B cell (primary cell): ENCODE measurements at regions not wholly inside any gene's neighbourhood (a gene's known extent, or its start where the extent isn't known, plus 50 kb on each side); places are given as distances from the start of the nearest gene placed in this dataset.

ENCODE experiments used
- ATAC-seq: fragments of 200-7000 bp; cut with Tn5 transposase; one replicate; pipeline ENCODE4 v1.10.0; 2021; ENCODE audit warnings: low read depth, mild to moderate bottlenecking, moderate number of reproducible peaks, moderate library complexity
- CTCF ChIA-PET: fragments of 350-600 bp; sonication (Branson Sonifier 250); formaldehyde crosslinking; loops from one replicate; lab custom pipeline; 2021; ENCODE audit warnings: antibody characterized with exemption, inconsistent platforms; lab: Charles Lee
- POLR2A ChIA-PET: fragments of 350-600 bp; sonication (Branson Sonifier 250); formaldehyde crosslinking; loops from one replicate; lab custom pipeline; 2021; ENCODE audit warnings: antibody characterized with exemption; lab: Charles Lee
- DNase-seq: peaks from one replicate; pipeline ENCODE4 v3.0.0; 2013
- H2AFZ ChIP-seq: 2 replicates; pipeline ENCODE4 v1.6.1; 2012; ENCODE audit warnings: mild to moderate bottlenecking, low read depth, low read length; ENCODE audit not compliant: insufficient read depth, poor library complexity, severe bottlenecking
- H3K27ac ChIP-seq, 2 donors: 1 replicate in 1 of 2; 2 replicates in 1 of 2; pipeline ENCODE4 v1.5.1; 2012 to 2013; ENCODE audit warnings: low read length in 2 of 2, mild to moderate bottlenecking in 2 of 2, moderate library complexity in 1 of 2
- H3K27me3 ChIP-seq, 4 experiments: fragments of 200-600 bp in 1 of 4; sonication (generic) in 1 of 4; replicated peaks in 1 of 4; 1 replicate in 2 of 4; 2 replicates in 2 of 4; pipeline versions ENCODE4 v1.6.1 to v1.7.0; 2013 to 2016; ENCODE audit warnings: low read length in 3 of 4, mild to moderate bottlenecking in 2 of 4, mixed read lengths in 1 of 4, moderate library complexity in 1 of 4; ENCODE audit not compliant: insufficient read depth in 4 of 4, control insufficient read depth in 3 of 4; ENCODE audit errors: control extremely low read depth in 1 of 4
- H3K36me3 ChIP-seq, 2 experiments: replicated peaks in 1 of 2; 1 replicate in 1 of 2; 2 replicates in 1 of 2; pipeline versions ENCODE4 v1.6.1 to v1.7.1; 2013; ENCODE audit warnings: low read length in 1 of 2; ENCODE audit not compliant: insufficient read depth in 2 of 2, control insufficient read depth in 1 of 2; ENCODE audit errors: control extremely low read depth in 1 of 2, extremely low read depth in 1 of 2
- H3K4me1 ChIP-seq, 2 donors: fragments of 200-600 bp in 1 of 2; sonication (generic) in 1 of 2; 1 replicate in 1 of 2; 2 replicates in 1 of 2; pipeline versions ENCODE4 v1.5.1 to v1.6.1; 2013 to 2017; ENCODE audit warnings: low read length in 2 of 2; ENCODE audit not compliant: control insufficient read depth in 2 of 2, insufficient read depth in 2 of 2
- H3K4me2 ChIP-seq: replicated peaks from 2 replicates; pipeline ENCODE3; 2012; ENCODE audit warnings: mild to moderate bottlenecking, low read depth, low read length; ENCODE audit not compliant: poor library complexity, severe bottlenecking
- H3K4me3 ChIP-seq, 5 experiments: fragments of 200-600 bp in 1 of 5; sonication (generic) in 1 of 5; 1 replicate in 3 of 5; 2 replicates in 2 of 5; pipeline versions ENCODE4 v1.5.1 to v1.7.0; 2011 to 2016; ENCODE audit warnings: low read length in 4 of 5, mild to moderate bottlenecking in 4 of 5, low read depth in 2 of 5, control low read depth in 1 of 5, moderate library complexity in 1 of 5; ENCODE audit not compliant: insufficient read depth in 1 of 5; ENCODE audit errors: control extremely low read depth in 1 of 5, extremely low read depth in 1 of 5
- H3K79me2 ChIP-seq: fragments of 200-600 bp; sonication (generic); one replicate; pipeline ENCODE4 v1.6.0; 2016; ENCODE audit warnings: low read length; ENCODE audit not compliant: control insufficient read depth, insufficient read depth
- H3K9ac ChIP-seq: fragments of 200-600 bp; sonication (generic); 2 replicates; pipeline ENCODE4 v1.6.1; 2017; ENCODE audit warnings: mild to moderate bottlenecking, low read length, moderate library complexity
- H3K9me3 ChIP-seq, 3 donors: one replicate each; pipeline versions ENCODE4 v1.6.1 to v1.7.1; 2013; ENCODE audit warnings: low read length in 2 of 3; ENCODE audit not compliant: control insufficient read depth in 2 of 3, insufficient read depth in 1 of 3; ENCODE audit errors: control extremely low read depth in 1 of 3
- H4K20me1 ChIP-seq: 2 replicates; pipeline ENCODE4 v1.6.0; 2012; ENCODE audit warnings: mild to moderate bottlenecking, low read length; ENCODE audit not compliant: insufficient read depth, control insufficient read depth, poor library complexity, severe bottlenecking
- H3K27ac Mint-ChIP-seq: one replicate; pipeline ENCODE4 v1.8.0; 2021; ENCODE audit warnings: mixed read lengths
- H3K27me3 Mint-ChIP-seq: one replicate; pipeline ENCODE4 v1.8.0; 2021; ENCODE audit warnings: mixed read lengths
- H3K4me1 Mint-ChIP-seq: one replicate; pipeline ENCODE4 v1.8.0; 2021; ENCODE audit warnings: mixed read lengths
- H3K4me3 Mint-ChIP-seq: one replicate; pipeline ENCODE4 v1.8.0; 2021; ENCODE audit warnings: mixed read lengths
- H3K9me3 Mint-ChIP-seq: one replicate; pipeline ENCODE4 v1.8.0; 2022; ENCODE audit warnings: mixed read lengths; ENCODE audit not compliant: insufficient read depth
- EZH2 ChIP-seq: IDR thresholded peaks from 2 replicates; pipeline ENCODE4 v1.6.1; 2012; ENCODE audit warnings: borderline replicate concordance, low read depth, mild to moderate bottlenecking, moderate library complexity, low read length; ENCODE audit not compliant: insufficient read depth, poor library complexity, severe bottlenecking
- WGBS: methylation state at CpG from one replicate; pipeline ENCODE4 v1.1.5; 2013; ENCODE audit warnings: missing lambda C conversion rate; ENCODE audit not compliant: insufficient coverage; 5-methylcytosine and 5-hydroxymethylcytosine counted together
- intact Hi-C: fragments of 100-400 bp; cut with micrococcal nuclease; formaldehyde crosslinking; loops from one replicate; pipeline ENCODE4 v1.10.0; 2022
- TF ChIP-seq, protein P1 (sequence below): fragments of 200-600 bp; IDR thresholded peaks from one replicate; pipeline ENCODE4 v1.8.0; 2022; ENCODE audit warnings: antibody characterized with exemption, mild to moderate bottlenecking

DNA sequence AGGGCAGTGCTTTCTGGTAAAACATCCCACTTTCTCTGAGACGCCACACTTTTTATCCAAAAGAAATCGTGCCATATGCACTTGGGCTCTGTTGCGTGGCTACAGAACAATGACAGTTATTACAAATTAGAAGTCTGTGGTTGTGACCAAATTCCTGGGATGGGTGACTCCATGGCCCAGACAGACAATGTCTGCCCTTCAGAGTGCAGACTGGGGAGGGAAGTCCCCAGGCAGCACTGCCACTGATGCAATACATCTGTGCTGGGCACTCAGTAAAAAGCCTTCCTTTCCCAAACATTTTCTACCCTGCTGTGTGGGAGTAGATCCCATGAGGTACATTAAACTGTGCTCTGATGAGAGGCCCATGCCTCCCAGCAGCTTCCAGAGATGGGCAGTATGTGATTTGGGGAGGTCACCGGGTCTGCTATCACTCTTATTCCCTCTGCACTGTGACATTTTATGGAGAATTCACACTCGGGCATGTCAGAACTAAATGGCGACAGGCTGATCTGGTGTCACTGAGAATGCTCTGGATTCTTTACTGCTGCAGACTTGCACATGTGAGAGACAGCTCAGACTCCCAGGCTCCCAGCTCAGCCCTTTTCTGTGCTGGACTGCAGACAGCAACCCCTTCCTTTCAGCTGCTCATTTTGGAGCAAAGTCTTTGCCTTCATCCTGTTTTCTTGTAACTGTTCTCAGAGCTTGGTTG is 243.5 kb upstream of the ZNF32 start:
- Histone ChIP-seq H3K36me3 (no peaks in the 10 kb centered on the region), H2AFZ (no peak overlapping the region), H4K20me1 (no peaks in the 10 kb centered on the region), H3K27me3 (no peaks in the 10 kb centered on the region), H3K4me1 (no peaks in the 10 kb centered on the region), H3K4me2 (no peak overlapping the region), H3K79me2 (no peaks in the 10 kb centered on the region), H3K9ac (no peak overlapping the region), H3K9me3 (no peaks in the 10 kb centered on the region), H3K4me3 (no peak overlapping the region), H3K27ac (no peak overlapping the region)
- 100% methylated on average over 3 of the region's 6 CpGs for WGBS
- peaks cover 4% of the 10 kb centered on the region for H3K27me3 Mint-ChIP-seq
- DNase-seq (no peak), ATAC-seq (no peak)
- ChIA-PET POLR2A (no interaction called here), CTCF (no interaction called here)
- no peak overlapping the region for H3K27ac Mint-ChIP-seq
- no peak overlapping the region for H3K4me3 Mint-ChIP-seq
- intact Hi-C loops: no loop called here
- H3K9me3 Mint-ChIP-seq: no peaks in the 10 kb centered on the region
- H3K4me1 Mint-ChIP-seq: no peaks in the 10 kb centered on the region
- TF ChIP-seq, protein P1, sequence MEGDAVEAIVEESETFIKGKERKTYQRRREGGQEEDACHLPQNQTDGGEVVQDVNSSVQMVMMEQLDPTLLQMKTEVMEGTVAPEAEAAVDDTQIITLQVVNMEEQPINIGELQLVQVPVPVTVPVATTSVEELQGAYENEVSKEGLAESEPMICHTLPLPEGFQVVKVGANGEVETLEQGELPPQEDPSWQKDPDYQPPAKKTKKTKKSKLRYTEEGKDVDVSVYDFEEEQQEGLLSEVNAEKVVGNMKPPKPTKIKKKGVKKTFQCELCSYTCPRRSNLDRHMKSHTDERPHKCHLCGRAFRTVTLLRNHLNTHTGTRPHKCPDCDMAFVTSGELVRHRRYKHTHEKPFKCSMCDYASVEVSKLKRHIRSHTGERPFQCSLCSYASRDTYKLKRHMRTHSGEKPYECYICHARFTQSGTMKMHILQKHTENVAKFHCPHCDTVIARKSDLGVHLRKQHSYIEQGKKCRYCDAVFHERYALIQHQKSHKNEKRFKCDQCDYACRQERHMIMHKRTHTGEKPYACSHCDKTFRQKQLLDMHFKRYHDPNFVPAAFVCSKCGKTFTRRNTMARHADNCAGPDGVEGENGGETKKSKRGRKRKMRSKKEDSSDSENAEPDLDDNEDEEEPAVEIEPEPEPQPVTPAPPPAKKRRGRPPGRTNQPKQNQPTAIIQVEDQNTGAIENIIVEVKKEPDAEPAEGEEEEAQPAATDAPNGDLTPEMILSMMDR: no peak
- no peak for TF ChIP-seq EZH2

DNA sequence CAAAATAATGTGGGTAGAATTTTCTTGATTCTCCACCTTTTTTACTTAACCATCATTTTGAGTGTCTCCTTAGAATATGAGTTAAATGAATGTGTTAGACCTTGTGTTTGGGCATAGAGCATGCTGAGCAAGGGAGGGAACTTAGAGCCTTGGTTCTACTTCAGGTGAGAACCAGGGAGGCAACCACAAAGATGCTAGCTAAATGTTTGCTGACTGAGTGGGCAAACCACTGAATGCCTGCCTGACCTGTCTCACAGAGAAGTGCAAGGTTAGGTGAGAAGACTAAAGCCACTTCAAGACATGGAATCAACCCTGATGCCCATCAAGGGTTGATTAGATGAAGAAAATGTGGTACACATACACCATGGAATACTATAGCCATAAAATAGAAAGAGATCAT is 242.6 kb upstream of the ZNF32 start:
- Mint-ChIP-seq H3K4me3 (no peak overlapping the region), H3K4me1 (no peaks in the 10 kb centered on the region), H3K27me3 (peaks cover 4% of the 10 kb centered on the region), H3K9me3 (no peaks in the 10 kb centered on the region), H3K27ac (no peak overlapping the region)
- ChIA-PET POLR2A (no interaction called here), CTCF (no interaction called here)
- TF ChIP-seq EZH2: no peak
- TF ChIP-seq, protein P1: no peak
- DNase-seq (no peak), ATAC-seq (no peak)
- H3K79me2 ChIP-seq: no peaks in the 10 kb centered on the region
- no peak overlapping the region for H3K4me2 ChIP-seq
- no peak overlapping the region for H3K27ac ChIP-seq
- H3K9me3 ChIP-seq: no peaks in the 10 kb centered on the region
- no peaks in the 10 kb centered on the region for H3K36me3 ChIP-seq
- no peak overlapping the region for H3K4me3 ChIP-seq
- H3K4me1 ChIP-seq: no peaks in the 10 kb centered on the region
- H3K27me3 ChIP-seq: no peaks in the 10 kb centered on the region
- no peak overlapping the region for H2AFZ ChIP-seq
- H4K20me1 ChIP-seq: no peaks in the 10 kb centered on the region
- intact Hi-C loops: no loop called here
- H3K9ac ChIP-seq: no peak overlapping the region
